ENCODE measurements at regions not wholly inside any gene's neighbourhood (a gene's known extent, or its start where the extent isn't known, plus 50 kb on each side); places are given as distances from the start of the nearest gene placed in this dataset.

DNA sequence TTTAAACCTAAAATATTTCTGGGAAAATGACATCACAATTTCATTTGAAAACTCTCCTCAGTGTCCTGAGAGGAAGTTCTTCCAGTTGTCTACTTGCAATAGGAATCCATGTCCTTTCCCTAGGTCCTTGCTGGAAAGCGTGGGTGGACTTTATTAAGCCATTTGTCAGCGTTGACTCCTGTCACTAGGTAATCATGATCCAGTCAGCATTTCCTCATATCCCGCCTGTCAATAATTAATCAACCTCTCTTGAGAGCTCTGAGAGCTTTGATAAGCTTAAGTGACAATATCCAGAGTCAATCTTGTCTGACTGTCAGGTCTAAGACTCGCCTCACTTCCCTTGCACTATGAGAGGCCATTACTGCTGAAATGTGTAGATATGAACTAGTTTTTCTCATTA, 107.2 kb upstream of the SLIT3 start:
- H3K9ac ChIP-seq (replicated peaks in 1 of 4; ENCODE audit: extremely low read depth in 1 of 4, low read depth in 3 of 4, low read length in 3 of 4) = no peak overlapping the region
- H3K4me2 ChIP-seq (ENCODE audit: insufficient read depth in 1 of 2, low read depth in 2 of 2, low read length in 2 of 2) = no peak overlapping the region
- no peaks in the 10 kb centered on the region for H3K4me1 ChIP-seq (replicated peaks in 1 of 4; ENCODE audit: control insufficient read depth in 3 of 4, insufficient read depth in 4 of 4, low read length in 3 of 4)
- no peak overlapping the region for H4K91ac ChIP-seq (replicated peaks; ENCODE audit: insufficient read length, low read length)
- WGBS, 2 experiments (ENCODE audit: extremely low coverage in 1 of 2, insufficient coverage in 1 of 2, insufficient read length in 1 of 2, insufficient replicate concordance in 2 of 2, low coverage in 1 of 2, low lambda C conversion rate in 2 of 2, missing lambda C conversion rate in 1 of 2) = 62% methylated on average over 4 of the region's 4 CpGs; no CpG with 5 or more reads in 1 of the 2 experiments
- no peak overlapping the region for H2AK5ac ChIP-seq (ENCODE audit: low read depth, low read length)
- no peak for FAIRE-seq
- H2AFZ ChIP-seq (ENCODE audit: low read length) = no peak overlapping the region
- TF ChIP-seq CEBPB (IDR thresholded peaks at IDR 0.05; ENCODE audit: low read depth, low read length) (no peak), POLR2A (IDR thresholded peaks at IDR 0.05; ENCODE audit: control extremely low read depth in 1 of 2, low read depth in 2 of 2, low read length in 2 of 2) (no peak)
- no peak overlapping the region for H3K23ac ChIP-seq (ENCODE audit: insufficient read length)
- no peak overlapping the region for H4K5ac ChIP-seq (ENCODE audit: insufficient read length, low read depth, low read length)
- no peak overlapping the region for H2BK15ac ChIP-seq (ENCODE audit: low read length)
- H3K79me1 ChIP-seq (ENCODE audit: low read depth, low read length) = no peaks in the 10 kb centered on the region
- H2BK12ac ChIP-seq (ENCODE audit: low read depth, low read length) = no peak overlapping the region
- H3K79me2 ChIP-seq (ENCODE audit: control insufficient read depth in 1 of 2, insufficient read depth in 2 of 2, low read length in 2 of 2) = no peaks in the 10 kb centered on the region
- no peak overlapping the region for H2BK120ac ChIP-seq (replicated peaks; ENCODE audit: low read depth, low read length)
- H4K8ac ChIP-seq (ENCODE audit: extremely low read depth, insufficient read depth, low read length) = no peak overlapping the region
- no peak overlapping the region for H3K18ac ChIP-seq (ENCODE audit: extremely low read depth, low read length)
- H3K4me3 ChIP-seq (ENCODE audit: extremely low read depth in 1 of 4, insufficient read depth in 2 of 4, low read depth in 3 of 4, low read length in 4 of 4) = no peak overlapping the region
- no peaks in the 10 kb centered on the region for H3K36me3 ChIP-seq (ENCODE audit: control insufficient read depth in 2 of 4, insufficient read depth in 4 of 4, low read length in 3 of 4)
- H3K27me3 ChIP-seq (replicated peaks in 1 of 4; ENCODE audit: control insufficient read depth in 3 of 4, extremely low read depth in 1 of 4, insufficient read depth in 3 of 4, low read length in 3 of 4) = no peaks in the 10 kb centered on the region
- no peak overlapping the region for H3K56ac ChIP-seq (replicated peaks; ENCODE audit: insufficient read length, low read depth, low read length)
- no peak overlapping the region for H3K14ac ChIP-seq (ENCODE audit: insufficient read length)
- ChIA-PET POLR2A (ENCODE audit: partially characterized antibody) (no interaction called here), CTCF (ENCODE audit: partially characterized antibody) (interaction anchor here (0.6 to 1.5 kb wide), 3 partner anchors 9 to 91 kb away, joined by 3 to 6 read pairs (median 3); no protein-coding TSS in a partner anchor)
- H2BK5ac ChIP-seq (ENCODE audit: low read depth, low read length) = no peak overlapping the region
- H3K4ac ChIP-seq (replicated peaks; ENCODE audit: insufficient read length, low read depth, low read length) = no peak overlapping the region
- no peaks in the 10 kb centered on the region for H3K23me2 ChIP-seq (ENCODE audit: low read depth, low read length)
- no peak for DNase-seq (ENCODE audit: low read depth in 1 of 2, low spot score in 2 of 2)
- H3K9me3 ChIP-seq (ENCODE audit: insufficient read depth in 2 of 2, low read depth in 1 of 2, low read length in 1 of 2) = no peaks in the 10 kb centered on the region
- no peak overlapping the region for H3K27ac ChIP-seq (ENCODE audit: low read depth, low read length)
- no peak overlapping the region for H2BK20ac ChIP-seq (ENCODE audit: low read length)
- no peaks in the 10 kb centered on the region for H4K20me1 ChIP-seq (replicated peaks in 1 of 2; ENCODE audit: control insufficient read depth in 1 of 2, insufficient read depth in 2 of 2, low read length in 2 of 2)

Measured in H1 (cell line).